Tibial artery (tissue), 4 donors: ENCODE measurements at regions not wholly inside any gene's neighbourhood (a gene's known extent, or its start where the extent isn't known, plus 50 kb on each side); places are given as distances from the start of the nearest gene placed in this dataset.
"Not testable (repeated sequence)": the region's sequence is repeated elsewhere in the genome, so short reads cannot be mapped to it uniquely, and the experiment has no call there.

Experiments used
- DNase-seq, 2 donors: peaks; one replicate each; pipeline ENCODE4 v3.0.0-alpha.2; 2019
- H3K27ac ChIP-seq, 2 donors: fragments of 200-600 bp; sonication (generic) in 1 of 2; 1 replicate in 1 of 2; 2 replicates in 1 of 2; pipeline ENCODE4 v1.5.1; 2018 to 2019; ENCODE audit warnings: mild to moderate bottlenecking in 1 of 2
- H3K27me3 ChIP-seq, 2 donors: fragments of 200-600 bp; sonication (generic) in 1 of 2; one replicate each; pipeline versions ENCODE4 v1.5.1 to v1.6.0; 2016 to 2019
- H3K36me3 ChIP-seq, 3 donors: fragments of 200-600 bp; sonication (generic) in 2 of 3; one replicate each; pipeline ENCODE4 v1.5.1; 2016 to 2019; ENCODE audit warnings: mild to moderate bottlenecking in 2 of 3
- H3K4me1 ChIP-seq, 4 donors: fragments of 200-600 bp; sonication (generic) in 2 of 4; 1 replicate in 3 of 4; 2 replicates in 1 of 4; pipeline ENCODE4 v1.5.1; 2016 to 2019
- H3K4me3 ChIP-seq, 2 donors: fragments of 200-600 bp; sonication (generic) in 1 of 2; 1 replicate in 1 of 2; 2 replicates in 1 of 2; pipeline ENCODE4 v1.5.1; 2018 to 2019; ENCODE audit warnings: mild to moderate bottlenecking in 2 of 2
- H3K9me3 ChIP-seq, 3 donors: fragments of 200-600 bp; sonication (generic) in 1 of 3; one replicate each; pipeline ENCODE4 v1.5.1; 2016 to 2019
- intact Hi-C: fragments of 100-400 bp; cut with DNase I; formaldehyde crosslinking; loops from one replicate; pipeline ENCODE4 v1.15.0; 2023; ENCODE audit warnings: low total_unique reads
- TF ChIP-seq, protein P1 (sequence below), 2 experiments: fragments of 200-600 bp in 1 of 2; fragments of 450-650 bp in 1 of 2; IDR thresholded peaks; one replicate each; pipeline ENCODE4 v1.5.1; 2017 to 2019; ENCODE audit warnings: antibody characterized with exemption in 2 of 2, mild to moderate bottlenecking in 1 of 2, moderate library complexity in 1 of 2

DNA sequence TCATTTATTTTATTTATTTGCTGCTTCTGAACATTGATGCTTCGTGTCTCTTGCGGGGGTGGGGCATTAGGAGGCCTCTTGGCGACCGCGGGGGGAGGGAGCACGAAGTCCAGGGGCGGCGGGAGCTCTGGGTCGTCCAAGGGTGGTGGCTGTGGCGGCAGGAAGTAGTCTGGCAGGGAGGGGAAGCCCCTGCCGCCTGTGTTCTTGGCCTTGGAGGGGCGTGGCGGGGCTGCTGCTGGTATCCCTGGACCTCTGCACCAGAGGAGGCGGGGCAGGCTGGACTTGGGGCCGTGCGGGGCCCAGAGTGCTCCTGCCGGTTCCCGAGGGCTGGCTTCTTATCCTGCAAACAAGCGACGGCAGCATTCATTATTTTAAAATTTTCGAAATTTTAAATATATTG is 70.5 kb upstream of the ABI1 start:
- Histone ChIP-seq H3K36me3 (no peaks in the 10 kb centered on the region), H3K27me3 (no peaks in the 10 kb centered on the region), H3K4me1 (peaks cover 0 to 6% (median 5%) of the 10 kb centered on the region in 4 donors), H3K9me3 (no peaks in the 10 kb centered on the region), H3K4me3 (peak overlapping the region in 1 of 2 donors; percentile 20), H3K27ac (no peak overlapping the region)
- TF ChIP-seq, protein P1, sequence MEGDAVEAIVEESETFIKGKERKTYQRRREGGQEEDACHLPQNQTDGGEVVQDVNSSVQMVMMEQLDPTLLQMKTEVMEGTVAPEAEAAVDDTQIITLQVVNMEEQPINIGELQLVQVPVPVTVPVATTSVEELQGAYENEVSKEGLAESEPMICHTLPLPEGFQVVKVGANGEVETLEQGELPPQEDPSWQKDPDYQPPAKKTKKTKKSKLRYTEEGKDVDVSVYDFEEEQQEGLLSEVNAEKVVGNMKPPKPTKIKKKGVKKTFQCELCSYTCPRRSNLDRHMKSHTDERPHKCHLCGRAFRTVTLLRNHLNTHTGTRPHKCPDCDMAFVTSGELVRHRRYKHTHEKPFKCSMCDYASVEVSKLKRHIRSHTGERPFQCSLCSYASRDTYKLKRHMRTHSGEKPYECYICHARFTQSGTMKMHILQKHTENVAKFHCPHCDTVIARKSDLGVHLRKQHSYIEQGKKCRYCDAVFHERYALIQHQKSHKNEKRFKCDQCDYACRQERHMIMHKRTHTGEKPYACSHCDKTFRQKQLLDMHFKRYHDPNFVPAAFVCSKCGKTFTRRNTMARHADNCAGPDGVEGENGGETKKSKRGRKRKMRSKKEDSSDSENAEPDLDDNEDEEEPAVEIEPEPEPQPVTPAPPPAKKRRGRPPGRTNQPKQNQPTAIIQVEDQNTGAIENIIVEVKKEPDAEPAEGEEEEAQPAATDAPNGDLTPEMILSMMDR (IDR thresholded peaks at IDR 0.05), result no peak
- intact Hi-C loops, result no loop called here
- no peak for DNase-seq

- not testable (repeated sequence) for H3K4me1 ChIP-seq, H3K36me3 ChIP-seq
These were observed 62.1 kb upstream of the ABI1 start for GRCh38 chr10:26922824-26923223.

GRCh38 chr10:26919156-26919860 is 58.5 kb upstream of the ABI1 start:
- H3K27me3 ChIP-seq, H3K4me3 ChIP-seq, DNase-seq, H3K27ac ChIP-seq, H3K9me3 ChIP-seq, H3K36me3 ChIP-seq, intact Hi-C loops, H3K4me1 ChIP-seq: not testable (repeated sequence)

More at GRCh38 chr10:26922824-26923223, 62.1 kb upstream of the ABI1 start:
- H3K9me3 ChIP-seq, H3K4me3 ChIP-seq, intact Hi-C loops, H3K27me3 ChIP-seq, DNase-seq, H3K27ac ChIP-seq: not testable (repeated sequence)

DNA sequence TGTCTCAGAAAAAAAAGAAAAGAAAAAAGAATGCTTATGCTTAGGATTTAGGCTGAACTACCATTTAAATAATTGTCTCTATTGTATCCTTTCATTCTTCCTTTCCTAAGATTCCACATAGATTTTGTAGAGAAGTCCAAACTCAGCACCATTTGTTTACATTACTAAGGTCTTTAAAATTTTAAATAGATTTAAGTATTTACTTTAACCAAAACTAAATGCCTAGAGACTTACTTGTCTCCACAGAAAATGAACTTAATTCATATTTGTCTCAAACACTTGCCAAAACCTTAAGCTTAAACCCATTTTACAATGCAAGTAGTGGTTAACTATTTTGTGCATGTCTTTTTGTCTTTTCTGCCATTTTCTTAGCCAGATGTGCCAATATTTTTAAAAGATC is 54.1 kb upstream of the ABI1 start:
- intact Hi-C loops, result no loop called here
- no peak for DNase-seq
- H3K36me3 ChIP-seq, result no peaks in the 10 kb centered on the region
- TF ChIP-seq, protein P1 (IDR thresholded peaks at IDR 0.05), result no peak
- no peaks in the 10 kb centered on the region for H3K27me3 ChIP-seq
- no peaks in the 10 kb centered on the region for H3K4me1 ChIP-seq
- no peak overlapping the region for H3K4me3 ChIP-seq
- H3K27ac ChIP-seq, result no peak overlapping the region
- H3K9me3 ChIP-seq, result no peaks in the 10 kb centered on the region

- H3K27me3 ChIP-seq, result no peaks in the 10 kb centered on the region
- no peak overlapping the region for H3K4me3 ChIP-seq
- no peaks in the 10 kb centered on the region for H3K9me3 ChIP-seq
- DNase-seq, result no peak
- H3K36me3 ChIP-seq, result no peaks in the 10 kb centered on the region
- TF ChIP-seq, protein P1 (IDR thresholded peaks at IDR 0.05), result no peak
- no peaks in the 10 kb centered on the region for H3K4me1 ChIP-seq
- H3K27ac ChIP-seq, result no peak overlapping the region
- intact Hi-C loops, result no loop called here
These were observed 51.2 kb upstream of the ABI1 start for GRCh38 chr10:26911811-26912461.
